Activated CD8-positive, alpha-beta T cell treated with anti-CD3 and anti-CD28 coated beads for 36 hours (primary cell): ENCODE measurements at regions not wholly inside any gene's neighbourhood (a gene's known extent, or its start where the extent isn't known, plus 50 kb on each side); places are given as distances from the start of the nearest gene placed in this dataset.

ENCODE experiments used
- ATAC-seq: fragments of 200-7000 bp; cut with Tn5 transposase; one replicate; pipeline ENCODE4 v1.10.0; 2021; ENCODE audit warnings: mild to moderate bottlenecking, moderate library complexity
- CTCF ChIA-PET: fragments of 350-600 bp; sonication (Branson Sonifier 250); formaldehyde crosslinking; loops from one replicate; lab custom pipeline; 2021; ENCODE audit warnings: antibody characterized with exemption; lab: Charles Lee
- POLR2A ChIA-PET: fragments of 350-600 bp; sonication (Branson Sonifier 250); formaldehyde crosslinking; loops from one replicate; lab custom pipeline; 2021; ENCODE audit warnings: antibody characterized with exemption; lab: Charles Lee
- DNase-seq: peaks from one replicate; pipeline ENCODE4 v3.0.0-alpha.2; 2020
- H3K27ac Mint-ChIP-seq: one replicate; pipeline ENCODE4 v1.8.0; 2021; ENCODE audit warnings: mild to moderate bottlenecking, mixed read lengths
- H3K27me3 Mint-ChIP-seq: one replicate; pipeline ENCODE4 v1.8.0; 2021; ENCODE audit warnings: mixed read lengths
- H3K36me3 Mint-ChIP-seq: one replicate; pipeline ENCODE4 v1.8.0; 2021; ENCODE audit warnings: low read depth, mixed read lengths
- H3K4me1 Mint-ChIP-seq: one replicate; pipeline ENCODE4 v1.8.0; 2021; ENCODE audit warnings: low read depth, mixed read lengths
- H3K4me3 Mint-ChIP-seq: one replicate; pipeline ENCODE4 v1.8.0; 2021; ENCODE audit warnings: mild to moderate bottlenecking, moderate library complexity, mixed read lengths
- H3K9me3 Mint-ChIP-seq: one replicate; pipeline ENCODE4 v1.8.0; 2021; ENCODE audit warnings: mixed read lengths
- CTCF ChIP-seq: fragments of 200-600 bp; IDR thresholded peaks from one replicate; pipeline ENCODE4 v1.8.0; 2022; ENCODE audit warnings: antibody characterized with exemption, mild to moderate bottlenecking
- intact Hi-C: fragments of 100-400 bp; cut with micrococcal nuclease; formaldehyde crosslinking; loops from one replicate; pipeline ENCODE4 v1.10.0; 2022

DNA sequence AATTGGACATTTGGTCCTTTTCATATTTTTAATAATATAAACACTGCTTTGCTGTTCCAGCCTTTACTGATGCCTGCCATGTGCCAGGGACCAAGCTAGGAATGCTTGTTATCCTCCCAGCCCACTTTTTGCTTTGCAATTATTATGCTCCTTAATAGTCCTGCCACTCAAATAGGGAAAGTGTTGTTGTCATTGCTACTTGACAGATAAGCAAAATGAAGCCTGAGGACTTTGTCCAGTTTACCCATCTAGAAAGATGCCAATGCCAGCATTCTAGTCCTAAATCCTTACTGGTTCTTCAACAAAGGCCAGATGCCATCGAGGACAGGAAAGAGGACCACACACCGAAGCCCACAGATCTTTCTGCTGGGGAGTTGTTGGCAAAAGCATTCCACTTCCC lies 246.5 kb downstream of the EMP1 start:
- no peak overlapping the region for H3K4me3 Mint-ChIP-seq
- ATAC-seq, result no peak
- H3K27ac Mint-ChIP-seq, result no peak overlapping the region
- no peaks in the 10 kb centered on the region for H3K36me3 Mint-ChIP-seq
- CTCF ChIA-PET, result no interaction called here
- TF ChIP-seq CTCF, result no peak
- no peak for DNase-seq
- H3K9me3 Mint-ChIP-seq, result no peaks in the 10 kb centered on the region
- H3K4me1 Mint-ChIP-seq, result no peaks in the 10 kb centered on the region
- H3K27me3 Mint-ChIP-seq, result no peaks in the 10 kb centered on the region
- POLR2A ChIA-PET, result no interaction called here
- intact Hi-C loops, result no loop called here

DNA sequence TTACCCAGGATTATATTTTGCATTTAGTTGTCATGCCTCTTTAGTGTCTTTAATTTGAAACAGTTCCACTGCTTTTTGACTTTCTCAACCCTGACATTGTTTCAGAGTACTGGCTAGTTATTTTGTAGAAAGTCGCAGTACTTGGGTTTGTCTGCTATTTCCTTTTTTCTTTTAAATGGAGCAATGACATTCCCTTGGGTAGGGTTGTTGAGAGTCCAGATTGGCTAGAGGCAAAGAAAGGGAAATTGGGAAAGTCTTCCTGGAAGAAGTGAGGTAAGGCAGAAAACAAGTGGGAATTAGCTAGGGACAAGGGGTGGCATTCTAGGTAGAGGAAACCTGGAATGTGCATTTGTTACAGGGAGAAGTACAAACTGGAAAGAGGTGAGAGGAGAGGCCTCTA lies 245.9 kb downstream of the EMP1 start:
- DNase-seq (no peak), ATAC-seq (no peak)
- no peak overlapping the region for H3K27ac Mint-ChIP-seq
- H3K27me3 Mint-ChIP-seq, result peaks cover under 1% of the 10 kb centered on the region
- ChIA-PET CTCF (no interaction called here), POLR2A (no interaction called here)
- intact Hi-C loops, result no loop called here
- H3K4me3 Mint-ChIP-seq, result no peak overlapping the region
- no peak for TF ChIP-seq CTCF
- H3K9me3 Mint-ChIP-seq, result no peaks in the 10 kb centered on the region
- no peaks in the 10 kb centered on the region for H3K4me1 Mint-ChIP-seq
- H3K36me3 Mint-ChIP-seq, result no peaks in the 10 kb centered on the region

- intact Hi-C loops, result no loop called here
- H3K4me1 Mint-ChIP-seq, result no peaks in the 10 kb centered on the region
- DNase-seq (no peak), ATAC-seq (no peak)
- POLR2A ChIA-PET, result no interaction called here
- H3K27ac Mint-ChIP-seq, result no peak overlapping the region
- CTCF ChIA-PET, result interaction anchor here (0.6 kb wide), 1 partner anchor 185 kb away, joined by 3 read pairs; no protein-coding TSS in a partner anchor
- no peaks in the 10 kb centered on the region for H3K36me3 Mint-ChIP-seq
- no peaks in the 10 kb centered on the region for H3K9me3 Mint-ChIP-seq
- H3K27me3 Mint-ChIP-seq, result peaks cover 4% of the 10 kb centered on the region
- TF ChIP-seq CTCF, result no peak
- H3K4me3 Mint-ChIP-seq, result no peak overlapping the region
Observed at GRCh38 chr12:13440844-13441243, 244.3 kb downstream of the EMP1 start.

GRCh38 chr12:13437541-13437940 lies 241.0 kb downstream of the EMP1 start:
- DNase-seq (no peak), ATAC-seq (no peak)
- Mint-ChIP-seq H3K36me3 (no peaks in the 10 kb centered on the region), H3K27me3 (peaks cover 6% of the 10 kb centered on the region), H3K9me3 (no peaks in the 10 kb centered on the region), H3K4me3 (no peak overlapping the region), H3K27ac (no peak overlapping the region), H3K4me1 (no peaks in the 10 kb centered on the region)
- TF ChIP-seq CTCF, result no peak
- CTCF ChIA-PET, result no interaction called here
- POLR2A ChIA-PET, result no interaction called here
- intact Hi-C loops, result no loop called here

GRCh38 chr12:13436696-13437391 lies 240.3 kb downstream of the EMP1 start:
- no peak overlapping the region for H3K27ac Mint-ChIP-seq
- H3K9me3 Mint-ChIP-seq, result no peaks in the 10 kb centered on the region
- no peaks in the 10 kb centered on the region for H3K36me3 Mint-ChIP-seq
- ChIA-PET POLR2A (no interaction called here), CTCF (no interaction called here)
- ATAC-seq (no peak), DNase-seq (no peak)
- peaks cover 6% of the 10 kb centered on the region for H3K27me3 Mint-ChIP-seq
- H3K4me1 Mint-ChIP-seq, result no peaks in the 10 kb centered on the region
- H3K4me3 Mint-ChIP-seq, result no peak overlapping the region
- TF ChIP-seq CTCF, result no peak
- intact Hi-C loops, result no loop called here
